Putamen (tissue), 1 donor: ENCODE measurements at regions not wholly inside any gene's neighbourhood (a gene's known extent, or its start where the extent isn't known, plus 50 kb on each side); places are given as distances from the start of the nearest gene placed in this dataset.

Experiments used
- DNase-seq: peaks from one replicate; pipeline ENCODE4 v3.0.0-alpha.2; 2016; ENCODE audit warnings: low spot score

DNA sequence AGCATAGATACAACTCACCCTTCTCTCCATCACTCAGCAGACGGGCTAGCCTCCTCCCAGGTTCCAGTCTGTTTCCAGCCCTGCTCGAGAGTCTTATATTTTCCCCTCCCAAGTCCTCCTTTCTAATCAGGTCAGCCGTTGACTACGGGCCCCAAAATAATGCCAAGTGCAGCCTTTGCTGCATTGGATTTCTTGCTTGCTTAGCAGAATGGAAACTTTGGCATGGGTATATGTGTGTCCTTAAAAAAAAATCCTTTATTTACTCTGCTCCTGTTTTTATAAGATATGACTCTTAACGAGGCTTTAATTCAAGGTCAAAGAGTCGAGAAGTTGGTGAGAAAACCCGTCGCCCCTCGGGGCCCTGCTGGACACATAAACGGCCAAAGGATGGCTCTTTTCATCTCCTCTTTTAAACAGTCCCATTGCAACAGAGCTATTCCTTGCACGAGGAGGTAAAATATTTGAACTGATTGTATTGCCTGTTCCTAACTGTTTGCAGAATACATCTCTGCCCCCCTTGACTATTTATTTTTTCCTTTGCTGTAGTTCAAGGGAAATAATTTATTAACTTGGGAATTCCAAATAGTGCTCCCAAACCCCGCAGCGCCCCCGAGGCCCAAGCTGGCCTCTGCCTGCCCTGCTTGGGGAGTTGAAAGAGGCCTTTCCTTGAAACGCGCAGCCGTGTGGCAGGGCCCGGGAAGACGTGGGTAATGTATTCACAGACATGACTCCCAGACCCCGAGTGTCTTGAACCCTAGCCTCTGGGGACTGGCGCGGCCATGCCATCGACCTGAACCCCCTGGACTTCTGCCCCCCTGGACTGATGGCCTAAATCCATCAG is 156.5 kb upstream of the MYL2 start:
- DNase-seq = no peak

DNA sequence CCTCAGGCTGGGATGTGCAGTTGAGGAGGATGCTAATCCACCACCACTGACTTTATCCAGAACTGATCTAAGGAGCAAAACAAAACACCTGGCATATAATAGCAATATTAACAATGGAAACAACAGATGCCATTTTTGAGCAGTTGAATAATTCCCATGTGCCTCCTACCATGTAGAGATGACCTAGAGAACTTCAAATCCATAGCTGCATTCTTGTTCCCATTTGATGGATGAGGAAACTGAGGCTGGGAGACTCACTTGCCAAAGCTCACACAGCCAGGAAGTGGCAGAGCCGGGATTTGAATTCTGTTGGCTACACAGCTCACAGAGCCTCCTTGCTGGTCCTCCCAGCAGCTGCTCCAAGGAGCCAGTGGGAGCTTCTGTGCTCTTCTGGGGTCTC is 155.8 kb upstream of the MYL2 start:
- no peak for DNase-seq

DNA sequence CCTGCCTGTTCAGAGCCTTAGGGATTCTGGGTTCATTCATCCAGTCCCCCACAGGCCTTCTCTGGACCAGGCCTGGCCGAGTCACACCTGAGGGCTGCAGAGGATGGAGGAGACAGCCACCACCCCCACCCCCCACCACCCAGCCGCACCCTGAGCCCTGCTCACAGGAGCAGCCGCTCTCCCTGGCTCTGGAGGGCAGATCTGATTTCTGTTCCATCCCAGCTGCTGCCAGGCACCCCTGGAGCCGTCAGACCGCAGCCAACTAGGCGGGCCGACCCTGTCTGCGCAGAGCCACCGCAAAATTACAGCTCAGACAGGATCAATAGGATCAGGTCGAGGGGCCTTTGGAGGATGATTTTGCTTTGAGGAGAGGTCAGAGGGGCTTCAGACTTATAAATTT is 154.6 kb upstream of the MYL2 start:
- DNase-seq = no peak

DNA sequence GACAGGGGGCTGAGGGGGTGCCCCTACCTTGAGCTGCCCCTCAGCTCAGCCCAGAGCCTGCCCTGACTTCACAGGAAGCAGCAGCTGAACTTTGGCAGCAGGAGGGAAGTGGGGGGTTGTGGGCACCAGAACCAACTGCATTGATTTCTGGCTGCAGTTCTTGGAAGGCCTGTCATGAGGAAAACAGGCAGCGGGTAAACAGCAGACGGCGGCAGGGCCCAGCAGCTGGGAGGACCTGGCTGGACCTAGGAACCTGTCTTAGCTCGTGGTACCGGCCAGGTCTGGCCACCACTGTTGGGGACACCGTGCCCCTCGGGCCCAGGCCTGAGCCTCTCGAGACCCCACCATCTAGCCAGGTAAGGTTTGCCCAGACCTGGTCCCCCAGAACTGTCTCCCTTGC is 154.2 kb upstream of the MYL2 start:
- no peak for DNase-seq

DNA sequence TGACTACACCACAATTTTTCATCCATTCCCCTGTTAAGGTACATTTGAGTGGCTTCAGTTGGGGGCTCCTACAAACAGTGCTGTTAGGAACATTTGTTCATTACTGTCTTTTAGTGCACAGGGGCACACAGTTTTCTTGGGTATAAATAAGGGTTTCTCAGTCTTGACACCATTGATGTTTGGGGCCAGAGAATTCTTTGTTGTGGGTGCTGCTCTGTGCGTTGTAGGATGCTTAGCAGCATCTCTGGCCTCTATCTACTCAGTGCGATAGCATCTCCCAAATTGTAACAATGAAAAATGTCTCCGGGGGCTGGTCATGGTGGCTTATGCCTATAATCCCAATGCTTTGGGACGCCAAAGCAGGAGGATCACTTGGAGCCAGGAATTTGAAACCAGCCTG is 153.0 kb upstream of the MYL2 start:
- DNase-seq = no peak

DNA sequence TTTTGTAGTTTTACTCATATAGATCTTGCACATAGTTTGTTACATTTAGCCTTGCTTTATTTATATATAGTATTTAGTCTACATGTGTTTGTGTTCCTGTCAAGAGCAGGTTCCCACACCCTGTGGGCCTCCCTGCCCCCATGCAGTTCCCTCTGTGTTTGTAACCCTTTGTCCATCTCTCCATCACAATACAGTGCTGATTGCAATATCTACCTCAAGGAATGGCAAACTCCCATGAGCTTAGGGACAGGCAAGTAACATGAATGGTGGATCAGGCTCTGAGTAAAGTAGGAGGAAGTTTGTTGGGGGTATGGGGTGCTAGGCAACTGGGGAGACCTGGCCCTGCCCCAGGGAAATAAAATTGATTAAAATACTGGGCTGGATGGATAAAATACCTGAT is 151.9 kb upstream of the MYL2 start:
- DNase-seq = no peak

DNA sequence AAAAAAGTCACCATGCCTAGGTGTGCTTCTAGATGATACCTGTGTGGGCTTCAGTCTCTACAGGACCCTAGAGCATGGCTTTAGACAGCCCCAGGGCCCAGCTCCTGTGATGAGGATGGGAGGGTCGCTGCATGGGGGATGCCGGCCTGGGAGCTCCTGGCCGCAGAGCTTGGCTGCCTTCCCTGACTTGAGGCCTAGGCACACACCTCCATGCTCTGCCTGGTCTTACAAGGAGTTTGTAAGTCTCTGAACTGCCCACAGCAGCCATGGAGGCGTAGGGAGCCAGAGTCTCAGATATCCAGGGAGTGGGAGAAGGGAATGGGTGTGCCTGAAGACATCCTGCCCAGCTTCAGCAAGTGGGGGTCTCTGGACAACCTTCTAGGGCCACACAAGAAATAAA is 149.5 kb upstream of the MYL2 start:
- DNase-seq = no peak

DNA sequence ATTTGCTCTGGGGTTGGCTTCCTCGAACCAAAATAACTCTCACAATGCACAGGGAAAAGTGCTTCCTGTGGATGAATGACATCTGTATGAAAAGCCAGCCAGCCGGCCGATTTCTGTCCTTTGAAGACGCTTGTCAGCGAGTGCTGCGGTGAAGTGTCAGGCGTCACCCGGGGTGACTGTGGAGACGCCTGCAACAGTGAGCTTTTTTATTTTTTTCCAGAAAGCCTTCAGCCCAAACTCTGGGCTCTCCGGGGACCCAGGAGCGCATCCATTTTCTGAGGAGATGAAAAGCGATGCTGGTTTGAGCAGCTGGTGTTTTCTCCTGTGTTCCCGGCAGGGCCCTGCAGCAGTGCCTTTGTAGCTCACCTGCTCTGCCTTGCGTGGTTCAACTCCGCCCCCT is 147.9 kb upstream of the MYL2 start:
- no peak for DNase-seq

DNA sequence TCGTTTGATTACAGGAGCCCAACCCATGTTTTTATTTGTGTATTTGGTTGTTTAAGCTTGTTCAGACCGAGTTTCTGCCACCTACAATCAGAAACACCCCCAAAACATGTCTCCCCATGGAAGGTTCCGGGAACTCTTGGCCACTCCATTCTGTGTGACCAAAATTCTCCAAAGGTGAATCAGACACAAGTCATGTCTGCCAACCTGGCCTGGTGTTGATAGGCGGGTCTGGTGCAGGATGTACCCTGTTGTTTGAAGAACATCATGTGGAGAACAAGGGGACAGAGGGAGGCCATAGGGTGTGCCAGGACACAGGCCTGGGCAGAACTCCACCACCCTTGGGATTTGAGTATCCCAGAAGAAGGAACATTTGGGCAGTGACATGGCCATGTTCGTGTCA is 147.1 kb upstream of the MYL2 start:
- no peak for DNase-seq

DNA sequence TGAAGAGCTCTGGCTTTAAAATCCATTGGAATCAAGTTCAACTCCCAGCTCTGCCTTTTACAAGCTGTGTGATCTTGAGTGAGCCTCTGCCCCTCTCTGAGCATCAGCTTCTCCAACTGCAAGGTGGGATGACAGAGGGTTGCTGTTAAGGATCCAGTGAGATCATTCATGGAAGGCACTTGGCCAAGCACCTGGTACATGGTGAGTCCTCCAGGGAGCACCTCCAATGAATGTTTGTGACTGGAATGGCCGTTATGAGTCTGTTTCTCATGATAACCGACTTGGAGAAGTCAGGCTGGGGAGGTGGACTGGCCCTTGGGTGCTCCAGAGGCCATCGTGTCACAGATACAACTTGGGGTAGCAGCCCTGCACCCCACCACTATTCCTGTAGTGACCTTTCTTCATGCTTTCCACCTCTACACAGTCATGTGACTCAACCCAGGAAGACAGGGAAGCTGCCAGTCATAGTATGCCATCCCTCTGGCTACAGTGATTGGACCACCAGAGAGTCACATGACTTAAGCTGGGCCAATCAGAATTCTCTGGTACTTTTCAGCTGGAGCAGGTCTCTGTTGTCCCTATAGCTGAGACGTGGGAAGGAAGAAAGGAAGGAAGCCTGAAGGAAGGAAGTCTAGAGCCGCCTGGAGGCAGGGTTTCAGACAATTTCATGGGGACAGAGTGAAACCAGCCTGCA is 146.5 kb upstream of the MYL2 start:
- no peak for DNase-seq

DNA sequence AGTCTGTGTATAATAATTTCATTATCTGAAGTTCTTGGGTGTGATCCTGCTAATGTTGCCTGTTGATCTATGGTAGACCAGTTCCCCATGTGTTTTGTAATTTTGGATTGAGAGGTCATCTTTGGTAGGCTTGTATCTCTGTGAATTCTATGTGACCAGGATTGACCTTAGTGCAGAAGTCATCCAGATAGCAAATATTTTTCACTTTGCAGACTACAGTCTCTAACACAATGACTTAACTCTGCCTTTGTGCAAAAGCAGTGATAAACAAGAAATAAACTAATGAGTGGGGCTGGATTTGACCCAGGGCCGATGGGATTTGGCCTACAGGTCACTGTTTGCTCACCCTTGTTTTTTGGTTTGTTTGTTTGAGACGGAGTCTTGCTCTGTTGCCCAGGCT is 144.6 kb upstream of the MYL2 start:
- no peak for DNase-seq

DNA sequence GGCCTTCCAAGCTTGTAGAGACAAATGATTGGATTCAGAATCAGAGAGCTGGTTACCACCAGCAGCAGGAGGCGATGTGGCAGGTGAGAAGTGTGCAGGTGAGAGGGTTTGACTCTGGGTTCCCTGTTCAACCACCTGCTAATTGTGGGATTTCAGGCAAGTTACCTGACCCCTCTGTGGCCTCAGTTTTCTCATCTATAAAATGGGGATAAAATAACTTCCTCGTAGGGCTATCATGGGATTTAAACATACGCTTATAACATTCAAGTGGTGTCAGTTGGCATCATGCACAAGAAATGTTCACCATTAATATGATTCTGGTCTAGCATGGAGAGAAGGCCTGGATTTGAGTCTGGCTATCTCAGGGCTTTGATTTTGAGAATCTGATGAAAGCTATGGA is 143.8 kb upstream of the MYL2 start:
- no peak for DNase-seq

DNA sequence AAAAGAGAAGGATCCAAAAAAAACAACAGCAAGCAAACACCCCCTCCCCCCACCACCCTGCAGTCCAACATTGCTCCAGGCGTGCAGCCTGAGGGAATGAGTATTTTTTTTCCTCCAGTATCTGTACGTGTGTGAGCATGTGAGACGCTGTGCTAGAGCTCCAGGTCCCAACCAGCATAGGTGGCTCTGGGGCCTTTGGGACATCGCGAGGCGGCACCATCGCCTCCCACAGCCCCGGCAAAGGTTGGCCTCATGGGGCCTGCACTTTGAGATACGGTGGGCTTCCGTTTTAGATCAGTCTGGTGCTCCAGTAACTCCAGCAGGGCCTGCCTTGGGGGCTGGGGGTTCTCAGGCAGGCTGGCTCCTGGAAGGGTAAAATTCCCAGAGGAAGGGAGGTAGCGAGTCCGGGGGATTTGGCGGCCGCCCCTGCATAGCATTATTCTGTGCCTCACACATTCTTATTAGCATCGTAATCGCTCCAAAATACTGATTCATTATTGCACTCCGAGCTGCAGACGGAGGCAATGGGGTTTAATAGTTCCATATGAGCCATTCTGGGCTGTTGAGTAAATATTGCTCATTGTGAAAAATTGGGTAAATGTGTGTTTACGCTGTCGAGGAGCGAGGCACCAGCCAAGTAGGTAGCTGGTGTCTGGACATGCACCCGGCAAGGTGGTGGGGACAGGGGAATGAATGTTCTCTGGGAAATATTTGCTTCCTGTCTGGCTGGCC is 143.1 kb upstream of the MYL2 start:
- DNase-seq = no peak

DNA sequence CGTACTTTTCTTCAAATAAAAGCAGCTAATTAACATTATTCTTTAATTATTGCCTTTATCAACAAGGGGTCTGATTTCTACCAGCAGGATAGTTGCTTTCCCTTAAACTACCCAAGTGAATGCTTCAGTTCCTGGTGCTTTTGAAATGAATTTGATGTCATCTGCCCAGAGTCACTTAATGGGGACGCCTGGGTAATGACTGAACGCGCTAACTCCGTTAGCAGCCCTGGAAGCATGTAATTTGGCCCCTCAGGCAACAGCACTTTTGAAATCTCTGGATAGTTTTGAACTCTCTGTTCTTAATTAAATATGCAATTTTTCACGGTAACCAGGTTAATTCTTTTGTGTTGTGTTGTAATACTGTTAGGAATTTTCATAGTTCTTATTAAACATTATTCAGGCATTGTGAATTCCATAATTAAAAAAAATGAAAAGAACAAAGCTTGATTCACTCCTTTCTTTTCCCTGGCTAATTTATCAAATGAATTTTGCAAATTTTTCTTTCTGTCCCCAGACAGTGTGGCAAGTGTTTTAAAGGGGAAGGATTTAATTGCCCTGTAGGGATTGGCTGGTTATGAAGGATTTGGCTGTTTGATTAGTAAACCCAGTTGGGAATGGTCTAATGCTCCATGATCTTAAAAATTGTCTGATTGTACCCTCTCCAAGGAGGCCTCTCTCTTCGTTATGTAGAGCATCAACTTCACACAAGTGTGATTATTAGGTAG is 137.5 kb upstream of the MYL2 start:
- DNase-seq = no peak

DNA sequence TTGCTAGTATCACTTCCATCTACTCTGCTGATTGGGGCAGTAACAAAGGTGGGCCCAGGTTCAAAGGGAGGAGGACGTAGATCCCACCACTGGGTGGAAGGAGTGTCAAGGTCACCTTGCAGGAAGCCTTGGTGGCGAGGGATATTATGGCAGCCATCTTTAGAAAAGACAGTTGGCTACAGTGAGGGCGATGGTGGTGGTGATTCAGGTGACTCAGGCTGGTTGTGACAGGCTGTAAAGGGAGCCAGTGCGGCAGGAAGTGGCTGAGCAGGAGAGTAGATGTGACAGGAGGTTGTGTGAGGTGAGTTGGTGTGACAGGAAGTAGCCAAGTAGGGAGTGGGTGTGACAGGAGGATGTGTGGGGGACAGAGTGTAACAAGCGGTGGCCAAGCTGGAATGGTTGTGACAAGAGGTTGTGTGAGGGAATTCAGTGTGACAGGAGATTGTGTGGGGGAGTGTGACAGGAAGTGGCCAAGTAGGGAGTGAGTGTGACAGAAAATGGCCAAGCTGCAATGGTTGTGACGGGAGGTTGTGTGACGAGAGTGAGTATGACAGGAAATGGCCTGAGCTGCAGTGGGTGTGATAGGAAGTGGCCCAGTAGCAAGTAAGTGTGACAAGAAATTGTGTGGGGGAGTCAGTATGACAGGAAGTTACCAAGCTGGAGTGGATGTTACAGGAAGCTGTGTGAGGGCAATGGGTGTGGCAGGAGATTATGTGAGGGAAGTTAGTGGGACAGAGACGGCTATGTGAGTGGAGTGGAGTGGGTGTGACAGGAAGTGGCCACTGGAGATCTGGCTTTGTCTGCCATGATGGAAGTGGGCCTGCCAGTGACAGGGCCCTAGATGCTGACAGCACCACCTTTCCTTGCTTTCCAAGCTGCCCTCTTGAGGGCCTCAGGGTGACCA is 136.5 kb upstream of the MYL2 start:
- DNase-seq = no peak

DNA sequence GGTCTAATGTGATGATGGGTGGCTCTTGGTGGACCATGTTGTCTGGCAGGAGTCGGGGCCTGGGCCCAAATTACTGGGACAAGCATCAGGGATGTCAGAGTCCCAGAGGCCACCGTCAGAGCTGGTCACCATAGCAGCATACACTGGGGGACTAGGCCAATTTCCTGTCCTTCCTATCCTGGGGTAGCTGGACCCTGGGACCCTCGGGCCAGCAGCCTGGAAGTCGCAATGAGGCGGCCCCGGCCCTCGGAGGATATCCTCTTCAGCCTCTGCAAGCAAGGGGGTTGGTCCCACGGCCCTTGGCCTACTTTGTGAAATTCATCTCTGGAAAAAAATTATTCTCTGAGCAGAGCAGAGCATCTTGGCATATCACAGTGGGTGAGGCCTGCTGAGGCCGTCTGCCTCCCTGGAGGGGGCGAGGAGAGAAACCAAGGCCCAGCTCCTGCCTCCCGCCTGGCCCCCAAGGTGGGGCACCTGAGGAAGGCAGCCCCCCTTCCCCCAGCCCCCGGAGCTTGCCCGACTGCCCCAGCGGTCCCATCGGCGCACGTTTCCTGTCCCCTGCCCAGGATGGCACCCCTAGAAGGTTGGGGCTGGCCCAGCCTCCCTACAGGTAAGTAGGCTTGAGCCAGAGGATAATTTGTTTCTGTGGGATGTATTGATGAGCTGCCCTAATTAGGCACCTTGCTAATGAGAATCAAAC is 135.0 kb upstream of the MYL2 start:
- DNase-seq = no peak

DNA sequence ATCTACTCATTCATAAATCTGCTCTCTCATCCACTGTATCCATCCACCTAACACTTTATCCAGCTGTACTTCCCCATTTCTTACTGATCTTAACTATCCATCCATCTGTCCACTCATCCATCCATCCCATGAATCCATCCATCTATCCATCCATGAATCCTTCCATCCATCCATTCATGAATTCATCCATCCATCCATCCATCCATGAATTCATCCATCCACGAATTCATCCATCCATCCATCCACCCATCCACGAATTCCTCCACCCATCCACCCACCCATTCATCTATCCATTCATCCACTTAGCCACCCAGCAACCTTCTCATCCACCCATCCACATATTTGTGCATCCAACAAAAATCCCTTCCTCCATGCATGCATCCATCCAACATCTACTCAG is 128.6 kb upstream of the MYL2 start:
- DNase-seq = no peak

DNA sequence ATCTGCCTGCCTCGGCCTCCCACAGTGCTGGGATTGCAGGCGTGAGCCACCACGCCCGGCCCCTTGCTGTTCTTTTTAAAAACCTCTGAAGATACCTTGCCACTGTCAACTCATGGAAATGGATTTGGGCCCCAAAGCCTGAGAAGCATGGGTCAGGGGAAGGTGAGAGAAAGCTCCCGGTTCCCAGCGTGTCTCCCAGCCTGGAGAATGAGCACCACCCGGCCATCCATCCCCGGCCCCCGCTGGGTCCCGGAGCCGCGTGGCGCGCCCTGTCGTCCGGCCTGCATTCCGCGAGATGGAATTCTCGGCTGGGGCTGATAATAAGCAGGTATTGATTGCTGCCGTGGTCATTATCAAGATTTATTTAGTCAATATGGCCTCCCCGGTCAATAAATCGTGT is 126.5 kb upstream of the MYL2 start:
- no peak for DNase-seq

DNA sequence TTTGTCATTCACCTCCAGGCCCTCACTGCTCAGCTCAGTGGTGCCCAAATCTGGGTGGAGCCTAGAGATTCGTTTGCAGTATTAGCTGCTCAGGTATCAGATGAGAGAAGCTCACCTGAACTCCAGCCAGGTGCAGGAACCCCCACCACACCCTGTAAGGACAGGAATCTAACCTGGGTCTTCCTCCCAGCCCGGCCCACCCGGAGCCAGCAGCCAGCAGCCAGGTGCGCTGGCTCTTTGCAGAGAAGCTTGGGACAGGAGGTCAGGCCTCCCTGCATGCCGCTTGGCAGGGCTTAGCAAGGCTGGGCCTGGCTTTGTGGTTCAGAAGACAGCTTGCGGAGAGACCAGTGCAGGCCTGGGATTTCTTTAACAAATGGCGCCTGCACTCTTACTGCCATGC is 125.6 kb upstream of the MYL2 start:
- DNase-seq = no peak

DNA sequence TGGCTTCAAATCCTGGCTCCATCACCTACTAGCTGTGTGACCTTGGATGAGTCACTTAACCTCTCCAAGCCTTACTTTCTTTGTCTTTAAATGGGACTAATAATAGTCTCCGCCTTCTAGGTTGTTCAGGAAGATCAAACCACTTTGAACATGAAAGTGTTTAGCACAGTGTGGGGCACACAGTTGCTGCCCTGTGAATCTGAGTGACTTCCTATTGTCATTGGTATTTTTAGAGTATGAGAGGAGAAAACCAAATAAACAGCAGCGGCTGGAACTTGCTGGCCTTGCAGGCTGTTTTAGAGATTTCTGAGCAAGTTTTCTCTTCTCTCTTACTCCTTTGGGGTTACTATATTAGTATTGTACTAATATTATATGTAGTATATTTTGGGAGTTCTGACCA is 120.7 kb upstream of the MYL2 start:
- no peak for DNase-seq

DNA sequence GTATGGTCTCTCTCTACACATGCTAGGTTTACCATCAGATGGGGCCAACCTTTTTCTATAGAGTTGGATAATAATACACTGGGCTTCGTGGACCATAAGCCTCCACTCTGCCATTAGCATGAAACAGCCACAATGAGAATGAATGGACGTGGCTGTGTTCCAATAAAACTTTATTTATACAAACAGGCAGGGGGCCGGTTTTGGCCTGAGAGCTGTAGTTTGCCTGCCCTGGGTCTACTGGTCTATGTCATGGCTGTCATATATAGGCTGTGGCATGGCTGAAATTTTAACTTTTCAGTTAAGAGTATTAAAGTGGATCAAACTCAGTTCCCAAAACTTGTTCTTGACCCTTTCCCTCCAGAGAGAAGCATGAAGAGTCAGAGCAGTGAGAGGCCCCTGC is 120.3 kb upstream of the MYL2 start:
- DNase-seq = no peak
